HepG2 (cell line): ENCODE measurements at regions not wholly inside any gene's neighbourhood (a gene's known extent, or its start where the extent isn't known, plus 50 kb on each side); places are given as distances from the start of the nearest gene placed in this dataset.

Experiments used
- CENPBD1 ChIP-seq: sonication (generic); formaldehyde crosslinking; IDR thresholded peaks from 2 replicates; pipeline ENCODE4 v1.8.0; 2022; ENCODE audit warnings: missing genetic modification reagents, low read depth, mild to moderate bottlenecking, borderline replicate concordance
- ETS1 ChIP-seq: sonication (generic); formaldehyde crosslinking; IDR thresholded peaks from 2 replicates; pipeline ENCODE4 v1.4.0; 2020; ENCODE audit warnings: missing genetic modification reagents
- ZFP36L2 ChIP-seq: sonication (generic); formaldehyde crosslinking; IDR thresholded peaks from 2 replicates; pipeline ENCODE4 v1.4.0; 2020; ENCODE audit warnings: missing genetic modification reagents

GRCh38 chr2:2707206-2707991, 376.3 kb upstream of the MYT1L start:
- TF ChIP-seq ZFP36L2 (CRISPR knock-in tag): no peak
- no peak for TF ChIP-seq ETS1 (CRISPR knock-in tag)
- no peak for TF ChIP-seq CENPBD1 (CRISPR knock-in tag)
